ENCODE measurements at regions not wholly inside any gene's neighbourhood (a gene's known extent, or its start where the extent isn't known, plus 50 kb on each side); places are given as distances from the start of the nearest gene placed in this dataset.
A peak's percentile ranks its signal among the peaks of the same experiment; 100 is the strongest.

- no peak for DNase-seq (ENCODE audit: low read depth)
- in situ Hi-C loops (cut with HindIII; ENCODE audit: low pct_unique_long_range_greater_than_20kb, low sequenced_read_pairs) = no loop called here
Observed at GRCh38 chr22:20653012-20653794, 120.7 kb upstream of the SERPIND1 start.

GRCh38 chr22:20653795-20654342 is 120.0 kb upstream of the SERPIND1 start:
- no peak for DNase-seq (ENCODE audit: low read depth)
- in situ Hi-C loops (cut with HindIII; ENCODE audit: low pct_unique_long_range_greater_than_20kb, low sequenced_read_pairs) = no loop called here

DNA sequence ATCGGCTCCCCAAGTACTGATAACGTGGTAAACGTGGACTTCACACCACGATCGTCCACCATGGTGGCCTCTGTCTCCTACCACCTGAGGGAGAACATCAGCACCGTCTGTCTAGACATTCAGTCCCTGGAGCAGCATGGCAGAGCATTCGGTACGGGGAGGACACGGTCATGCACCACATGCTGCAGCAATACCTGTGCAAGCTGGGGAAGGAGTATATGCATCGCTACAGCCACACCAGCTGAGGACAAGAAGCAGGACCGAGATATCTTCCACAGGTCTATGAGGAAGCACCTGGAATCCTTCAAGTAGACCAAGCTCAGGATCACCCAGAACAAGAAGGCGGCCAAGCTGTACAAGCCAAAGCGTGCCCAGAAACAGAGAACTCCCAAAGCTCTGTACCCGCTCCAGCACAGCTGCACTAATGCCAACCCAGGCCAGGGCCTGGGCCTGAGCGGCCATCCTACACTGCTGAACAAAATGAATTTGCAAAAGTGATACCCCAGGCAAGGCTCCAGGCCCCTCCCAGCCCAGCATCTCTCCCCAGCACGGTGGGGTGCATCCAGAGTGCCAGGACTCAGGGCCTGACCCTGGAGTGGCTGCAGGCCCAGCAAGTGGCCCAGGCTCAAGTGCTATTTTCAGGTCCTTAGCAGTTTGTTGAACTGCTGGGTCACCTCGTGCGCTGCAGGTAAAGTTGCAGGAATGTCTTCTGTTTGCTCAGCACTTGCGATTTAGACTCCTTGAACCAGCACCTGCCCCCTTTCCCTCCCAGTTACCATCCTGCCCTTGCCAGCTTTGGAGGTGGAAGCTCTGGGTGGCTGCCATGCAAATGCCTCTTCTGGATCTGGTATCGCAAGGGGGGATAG is 119.3 kb upstream of the SERPIND1 start:
- no peak for DNase-seq (ENCODE audit: low read depth)
- in situ Hi-C loops (cut with HindIII; ENCODE audit: low pct_unique_long_range_greater_than_20kb, low sequenced_read_pairs) = no loop called here

DNA sequence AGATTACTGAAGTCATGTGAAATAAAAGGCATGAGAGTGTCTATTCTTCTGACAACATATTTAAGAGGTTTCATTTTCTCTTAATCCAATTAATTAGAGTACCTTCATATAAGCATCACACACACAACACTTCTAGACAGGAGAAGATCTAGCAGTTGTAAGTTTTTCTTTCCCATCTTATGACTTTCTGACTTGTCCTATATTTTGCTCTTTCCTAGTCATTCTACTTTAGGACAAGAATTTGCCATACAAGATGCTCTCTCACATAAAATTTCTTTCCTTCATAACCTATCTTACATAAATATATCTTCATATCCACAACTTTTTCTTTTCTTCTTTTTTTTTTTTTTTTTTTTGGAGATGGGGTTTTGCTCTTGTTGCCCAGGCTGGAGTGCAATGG is 118.3 kb upstream of the SERPIND1 start:
- in situ Hi-C loops (cut with HindIII; ENCODE audit: low pct_unique_long_range_greater_than_20kb, low sequenced_read_pairs) = no loop called here
- DNase-seq (ENCODE audit: low read depth) = no peak

GRCh38 chr22:20656516-20656901 is 117.4 kb upstream of the SERPIND1 start:
- no peak for DNase-seq (ENCODE audit: low read depth)
- in situ Hi-C loops (cut with HindIII; ENCODE audit: low pct_unique_long_range_greater_than_20kb, low sequenced_read_pairs) = no loop called here

DNA sequence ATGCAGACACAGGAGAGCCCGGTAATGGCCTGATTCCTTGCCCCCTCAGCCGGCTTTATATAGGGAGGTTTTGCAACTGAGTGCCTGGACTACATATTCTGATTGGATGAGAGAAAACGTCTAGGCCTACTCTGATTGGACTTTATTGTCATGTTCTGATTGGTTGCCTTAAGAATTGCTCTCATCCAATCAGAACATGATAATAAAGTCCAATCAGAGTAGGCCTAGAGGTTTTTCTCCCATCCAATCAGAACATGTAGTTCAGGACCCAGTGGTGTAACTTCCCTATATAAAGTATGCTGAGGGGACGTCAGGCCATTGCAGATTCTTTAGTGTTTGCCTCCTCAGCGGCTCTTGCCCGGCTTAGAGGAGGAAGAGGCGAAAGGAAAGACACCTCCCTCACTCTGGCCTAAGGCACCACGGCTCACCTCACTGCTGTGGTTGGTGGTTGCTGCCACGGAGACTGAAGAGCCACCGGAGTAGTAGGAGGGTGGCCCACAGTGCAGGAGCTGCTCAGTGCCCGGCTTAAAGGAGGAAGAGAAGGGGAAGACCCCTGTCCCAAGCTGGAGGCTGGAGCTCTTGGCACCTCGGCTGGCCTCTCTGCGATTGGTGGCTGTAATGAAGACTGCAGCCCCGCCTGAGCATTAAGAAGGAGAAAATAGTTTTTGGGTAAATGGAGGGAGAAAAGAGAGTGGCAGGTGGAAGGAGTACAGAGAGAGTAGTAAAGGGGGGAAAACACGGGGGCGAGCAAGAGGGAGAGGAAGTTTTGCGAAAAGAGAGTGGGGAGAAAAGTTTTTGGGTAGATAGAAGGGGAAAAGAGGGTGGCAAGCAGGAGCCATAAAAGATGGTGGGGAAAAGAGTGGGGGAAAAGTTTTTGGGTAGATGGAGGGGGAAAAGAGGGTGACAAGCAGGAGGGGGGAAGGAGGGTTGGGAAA is 116.7 kb upstream of the SERPIND1 start:
- peak; percentile 41 for DNase-seq (ENCODE audit: low read depth)
- in situ Hi-C loops (cut with HindIII; ENCODE audit: low pct_unique_long_range_greater_than_20kb, low sequenced_read_pairs) = no loop called here

All from Caki2 (cell line).